OCI-LY7 (cell line): ENCODE measurements at regions not wholly inside any gene's neighbourhood (a gene's known extent, or its start where the extent isn't known, plus 50 kb on each side); places are given as distances from the start of the nearest gene placed in this dataset.

ENCODE experiments used
- EZH2phosphoT487 ChIP-seq: fragments of 200-600 bp; sonication (generic); IDR thresholded peaks from 2 replicates; pipeline ENCODE4 v1.6.1; 2018; ENCODE audit warnings: low read depth, borderline replicate concordance, mild to moderate bottlenecking, mixed run types, antibody characterized with exemption, low read length, moderate library complexity, mixed read lengths
- TF ChIP-seq, protein P1 (sequence below): fragments of 200-600 bp; sonication (generic); conservative IDR thresholded peaks from 2 replicates; pipeline ENCODE4 v1.5.1; 2014; ENCODE audit warnings: mild to moderate bottlenecking, antibody characterized with exemption, low read length, moderate library complexity, mixed read lengths

DNA sequence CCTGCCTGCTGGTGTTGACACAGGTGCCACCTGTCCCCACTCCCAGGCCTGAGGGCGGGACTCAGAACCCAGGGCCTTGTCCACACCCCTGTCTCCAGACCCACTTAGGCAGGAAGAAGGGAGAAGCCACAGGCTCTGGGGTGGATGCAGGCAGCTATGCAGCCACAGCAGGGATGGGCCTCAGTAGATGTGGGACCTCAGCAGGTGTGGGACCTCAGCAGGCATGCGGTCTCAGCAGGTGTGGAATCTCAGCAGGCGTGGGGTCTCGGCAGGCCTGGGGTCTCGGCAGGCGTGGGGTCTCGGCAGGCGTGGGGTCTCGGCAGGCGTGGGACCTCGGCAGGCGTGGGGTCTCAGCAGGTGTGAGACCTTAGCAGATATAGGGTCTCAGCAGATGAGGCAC, 118.0 kb upstream of the PITRM1 start:
- TF ChIP-seq, protein P1, sequence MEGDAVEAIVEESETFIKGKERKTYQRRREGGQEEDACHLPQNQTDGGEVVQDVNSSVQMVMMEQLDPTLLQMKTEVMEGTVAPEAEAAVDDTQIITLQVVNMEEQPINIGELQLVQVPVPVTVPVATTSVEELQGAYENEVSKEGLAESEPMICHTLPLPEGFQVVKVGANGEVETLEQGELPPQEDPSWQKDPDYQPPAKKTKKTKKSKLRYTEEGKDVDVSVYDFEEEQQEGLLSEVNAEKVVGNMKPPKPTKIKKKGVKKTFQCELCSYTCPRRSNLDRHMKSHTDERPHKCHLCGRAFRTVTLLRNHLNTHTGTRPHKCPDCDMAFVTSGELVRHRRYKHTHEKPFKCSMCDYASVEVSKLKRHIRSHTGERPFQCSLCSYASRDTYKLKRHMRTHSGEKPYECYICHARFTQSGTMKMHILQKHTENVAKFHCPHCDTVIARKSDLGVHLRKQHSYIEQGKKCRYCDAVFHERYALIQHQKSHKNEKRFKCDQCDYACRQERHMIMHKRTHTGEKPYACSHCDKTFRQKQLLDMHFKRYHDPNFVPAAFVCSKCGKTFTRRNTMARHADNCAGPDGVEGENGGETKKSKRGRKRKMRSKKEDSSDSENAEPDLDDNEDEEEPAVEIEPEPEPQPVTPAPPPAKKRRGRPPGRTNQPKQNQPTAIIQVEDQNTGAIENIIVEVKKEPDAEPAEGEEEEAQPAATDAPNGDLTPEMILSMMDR: no peak
- TF ChIP-seq EZH2phosphoT487: no peak
